GM12864 (cell line): ENCODE measurements at regions not wholly inside any gene's neighbourhood (a gene's known extent, or its start where the extent isn't known, plus 50 kb on each side); places are given as distances from the start of the nearest gene placed in this dataset.
A peak's percentile ranks its signal among the peaks of the same experiment; 100 is the strongest.

Experiments used
- DNase-seq: peaks from one replicate; pipeline ENCODE4 v3.0.0-alpha.2; 2011; ENCODE audit warnings: low read depth
- H3K4me3 ChIP-seq: 2 replicates; pipeline ENCODE4 v1.5.1; 2011; ENCODE audit warnings: mild to moderate bottlenecking, low read depth, low read length, control low read depth
- TF ChIP-seq, protein P1 (sequence below): IDR thresholded peaks from 2 replicates; pipeline ENCODE4 v1.5.1; 2011; ENCODE audit warnings: low read depth, mild to moderate bottlenecking, moderate library complexity, low read length, control low read depth, inconsistent platforms; ENCODE audit errors: missing control alignments

DNA sequence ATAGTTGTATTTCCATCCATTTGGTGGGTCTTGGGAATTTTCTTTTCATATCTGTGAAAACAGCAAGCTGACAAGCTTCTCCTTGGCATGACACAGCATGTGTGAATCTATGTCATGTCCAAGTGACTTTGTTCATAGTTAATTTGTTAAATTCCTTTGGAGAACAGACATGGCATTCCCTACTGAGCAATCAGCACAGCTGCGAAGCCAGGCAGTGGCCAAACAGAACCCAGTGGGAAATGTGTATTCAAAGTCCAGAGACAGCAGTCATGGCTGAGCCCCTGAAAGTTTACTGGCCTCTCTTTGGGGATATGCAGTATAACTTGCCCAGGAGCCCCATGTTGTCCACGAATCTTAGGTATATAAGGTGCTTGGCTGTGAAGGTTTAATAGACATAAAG, 474.7 kb downstream of the NKX6-1 start:
- H3K4me3 ChIP-seq: no peak overlapping the region
- DNase-seq: no peak
- TF ChIP-seq, protein P1, sequence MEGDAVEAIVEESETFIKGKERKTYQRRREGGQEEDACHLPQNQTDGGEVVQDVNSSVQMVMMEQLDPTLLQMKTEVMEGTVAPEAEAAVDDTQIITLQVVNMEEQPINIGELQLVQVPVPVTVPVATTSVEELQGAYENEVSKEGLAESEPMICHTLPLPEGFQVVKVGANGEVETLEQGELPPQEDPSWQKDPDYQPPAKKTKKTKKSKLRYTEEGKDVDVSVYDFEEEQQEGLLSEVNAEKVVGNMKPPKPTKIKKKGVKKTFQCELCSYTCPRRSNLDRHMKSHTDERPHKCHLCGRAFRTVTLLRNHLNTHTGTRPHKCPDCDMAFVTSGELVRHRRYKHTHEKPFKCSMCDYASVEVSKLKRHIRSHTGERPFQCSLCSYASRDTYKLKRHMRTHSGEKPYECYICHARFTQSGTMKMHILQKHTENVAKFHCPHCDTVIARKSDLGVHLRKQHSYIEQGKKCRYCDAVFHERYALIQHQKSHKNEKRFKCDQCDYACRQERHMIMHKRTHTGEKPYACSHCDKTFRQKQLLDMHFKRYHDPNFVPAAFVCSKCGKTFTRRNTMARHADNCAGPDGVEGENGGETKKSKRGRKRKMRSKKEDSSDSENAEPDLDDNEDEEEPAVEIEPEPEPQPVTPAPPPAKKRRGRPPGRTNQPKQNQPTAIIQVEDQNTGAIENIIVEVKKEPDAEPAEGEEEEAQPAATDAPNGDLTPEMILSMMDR: no peak

DNA sequence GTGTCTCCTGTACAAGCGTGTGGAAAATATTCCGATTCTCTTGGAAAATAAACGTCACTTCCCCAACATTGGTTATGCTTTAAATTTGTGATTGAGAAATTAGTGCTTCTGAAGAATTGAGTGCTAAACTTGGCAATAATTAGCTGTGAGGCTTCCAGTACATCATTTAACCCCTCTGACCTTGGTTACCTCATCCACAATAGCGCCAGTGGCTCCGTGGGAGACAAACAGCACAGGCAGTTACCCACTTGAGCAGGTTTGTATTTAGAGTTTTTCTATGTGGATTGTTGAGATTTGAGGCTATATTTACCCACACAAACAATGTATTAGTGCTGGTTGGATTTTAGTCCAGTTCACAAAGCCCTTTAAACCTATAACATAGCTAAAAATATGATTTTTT, 476.5 kb downstream of the NKX6-1 start:
- no peak for DNase-seq
- TF ChIP-seq, protein P1: no peak
- H3K4me3 ChIP-seq: no peak overlapping the region

DNA sequence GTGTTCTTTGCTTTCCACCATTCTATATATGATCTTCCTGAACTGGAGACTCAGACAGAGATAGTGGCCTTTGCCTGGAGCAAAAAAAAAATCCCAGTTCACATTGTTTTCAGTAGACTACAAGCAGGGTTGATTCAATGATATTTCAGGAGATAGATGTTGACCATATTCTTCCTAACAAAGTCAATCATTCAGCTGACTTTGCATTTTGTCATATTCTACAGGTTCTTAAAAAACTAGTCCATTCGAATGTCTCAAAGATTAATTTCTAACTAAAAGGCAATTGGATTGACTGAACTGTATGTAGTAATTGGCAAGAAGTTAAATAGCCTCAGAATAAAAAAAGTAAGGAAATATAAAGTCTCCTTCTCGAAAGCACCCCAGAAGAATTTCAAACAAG, 479.5 kb downstream of the NKX6-1 start:
- TF ChIP-seq, protein P1: no peak
- H3K4me3 ChIP-seq: no peak overlapping the region
- DNase-seq: no peak

DNA sequence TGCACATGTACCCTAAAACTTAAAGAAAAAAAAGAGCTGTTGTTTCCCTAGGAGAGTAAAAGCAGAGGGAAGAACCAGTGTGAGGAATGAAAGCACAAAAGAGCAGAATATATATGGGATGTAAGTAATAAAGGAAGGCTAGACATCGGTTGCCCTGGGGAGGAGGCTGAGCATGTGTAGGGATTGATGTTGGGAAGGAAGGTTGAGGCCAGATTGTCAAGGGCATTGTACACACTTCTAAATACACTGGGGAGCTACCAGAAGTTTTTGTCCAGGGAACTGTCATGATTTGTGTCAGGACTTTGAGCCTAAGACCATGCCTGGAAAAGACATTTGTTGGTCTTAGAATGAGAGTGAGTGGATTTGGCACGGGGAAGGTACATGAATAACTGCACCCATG, 467.1 kb downstream of the GPAT3 start:
- TF ChIP-seq, protein P1: no peak
- H3K4me3 ChIP-seq: no peak overlapping the region
- DNase-seq: no peak

DNA sequence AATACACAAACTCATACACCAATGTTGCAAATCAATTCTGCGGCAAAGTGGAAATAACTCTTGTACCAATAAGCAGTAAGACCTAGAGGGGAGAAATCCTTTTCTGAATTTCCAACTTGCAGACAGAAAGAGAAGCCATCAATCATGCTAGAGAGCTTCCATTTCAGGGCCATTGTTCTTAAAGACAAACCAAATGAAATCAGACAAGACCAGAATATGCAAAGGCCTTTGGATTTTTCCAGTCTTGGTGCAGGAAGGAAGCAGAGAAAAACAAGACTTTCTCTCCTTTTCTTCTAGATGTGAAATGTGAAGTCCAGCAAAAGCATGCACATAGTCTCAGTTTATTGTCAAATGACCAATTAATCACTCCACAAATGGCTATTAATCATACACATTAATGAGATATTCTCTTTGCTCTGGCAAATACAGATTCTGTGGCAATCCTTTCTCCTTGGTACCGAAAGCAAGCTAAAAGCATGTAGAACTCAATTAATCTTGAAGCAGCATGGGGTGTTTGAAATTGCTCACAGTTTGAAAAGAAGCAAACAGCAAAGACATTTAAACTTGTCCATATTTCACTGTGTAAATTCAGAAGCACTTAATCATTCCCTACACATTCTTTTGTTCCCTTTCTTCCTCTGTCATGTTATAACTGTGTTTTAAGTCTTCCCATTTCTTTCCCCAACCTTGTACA, 466.1 kb downstream of the GPAT3 start:
- DNase-seq: no peak

DNA sequence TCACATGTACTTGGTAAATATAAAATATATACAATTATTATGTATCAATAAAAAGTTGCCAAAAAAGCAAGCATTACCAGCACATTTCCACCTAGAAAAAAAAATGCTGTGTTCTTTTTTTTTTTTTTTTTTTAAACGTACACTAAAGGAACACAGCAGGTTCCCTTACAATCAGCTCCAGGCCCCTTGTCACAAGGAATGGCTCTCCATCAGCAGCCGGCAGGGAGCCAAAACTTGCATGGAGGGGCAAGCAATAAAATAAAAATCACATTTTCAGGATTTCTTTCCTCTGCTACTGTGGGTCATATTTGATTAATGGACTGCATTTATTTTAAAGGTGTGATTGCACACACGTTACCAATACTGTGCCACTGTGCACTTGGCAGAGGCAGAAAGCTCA, 460.3 kb downstream of the GPAT3 start:
- TF ChIP-seq, protein P1: no peak
- H3K4me3 ChIP-seq: no peak overlapping the region
- DNase-seq: no peak

More for the DNA sequence above, 466.1 kb downstream of the GPAT3 start:
- H3K4me3 ChIP-seq: no peak overlapping the region
- TF ChIP-seq, protein P1: no peak

DNA sequence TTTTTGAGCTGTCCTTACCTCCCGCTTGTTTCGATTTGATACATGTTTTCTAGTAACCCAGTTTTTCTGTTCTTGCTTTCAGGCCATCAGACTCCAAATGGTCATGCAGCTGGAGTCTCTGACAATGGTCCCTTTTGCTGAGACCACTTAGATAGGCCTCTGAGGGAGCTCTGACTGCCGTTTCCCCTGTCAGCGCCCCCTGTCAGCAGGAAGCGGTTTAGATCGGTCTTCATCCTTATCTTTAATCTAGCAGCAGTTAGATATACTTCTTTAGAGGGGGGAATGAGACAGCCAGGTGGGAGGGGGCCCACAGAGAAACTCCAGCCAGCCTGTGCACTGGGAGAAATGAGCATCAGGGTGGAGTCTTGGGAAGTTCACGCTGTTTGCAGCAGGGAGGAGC, 457.9 kb downstream of the GPAT3 start:
- H3K4me3 ChIP-seq: no peak overlapping the region
- TF ChIP-seq, protein P1: peak; percentile 35
- no peak for DNase-seq
